ENCODE measurements at regions not wholly inside any gene's neighbourhood (a gene's known extent, or its start where the extent isn't known, plus 50 kb on each side); places are given as distances from the start of the nearest gene placed in this dataset.

GRCh38 chr11:24134879-24135589, 361.8 kb upstream of the LUZP2 start:
- Histone ChIP-seq H3K27ac (no peak overlapping the region), H3K4me3 (no peak overlapping the region), H3K4me1 (no peaks in the 10 kb centered on the region), H3K36me3 (no peaks in the 10 kb centered on the region), H3K9me3 (no peaks in the 10 kb centered on the region), H3K27me3 (no peaks in the 10 kb centered on the region)
- no peak for DNase-seq
- no peak for TF ChIP-seq CTCF (IDR thresholded peaks at IDR 0.05)
- intact Hi-C loops (cut with DNase I), result no loop called here

GRCh38 chr11:24142062-24142461, 354.8 kb upstream of the LUZP2 start:
- TF ChIP-seq CTCF (IDR thresholded peaks at IDR 0.05) (no peak), POLR2A (IDR thresholded peaks at IDR 0.05) (no peak)
- DNase-seq, result no peak
- intact Hi-C loops (cut with DNase I), result no loop called here
- Histone ChIP-seq H3K9me3 (no peaks in the 10 kb centered on the region), H3K36me3 (no peaks in the 10 kb centered on the region), H3K27me3 (no peaks in the 10 kb centered on the region), H3K27ac (no peak overlapping the region), H3K4me3 (no peak overlapping the region), H3K4me1 (no peaks in the 10 kb centered on the region)
- WGBS, 2 donors, result 83 to 87% methylated on average over 4 of the region's 4 CpGs

- WGBS, 2 donors, result 57 to 59% methylated on average over 5 of the region's 5 CpGs
- H3K9me3 ChIP-seq, result no peaks in the 10 kb centered on the region
- H3K4me3 ChIP-seq, result no peak overlapping the region
- H3K36me3 ChIP-seq, result no peaks in the 10 kb centered on the region
- no peaks in the 10 kb centered on the region for H3K27me3 ChIP-seq
- DNase-seq, result no peak
- TF ChIP-seq CTCF (IDR thresholded peaks at IDR 0.05) (no peak), POLR2A (IDR thresholded peaks at IDR 0.05) (no peak)
- H3K4me1 ChIP-seq, result no peaks in the 10 kb centered on the region
- intact Hi-C loops (cut with DNase I), result no loop called here
- H3K27ac ChIP-seq, result no peak overlapping the region
Measured at GRCh38 chr11:24145411-24145810, 351.4 kb upstream of the LUZP2 start.

- intact Hi-C loops (cut with DNase I), result no loop called here
- no peaks in the 10 kb centered on the region for H3K36me3 ChIP-seq
- H3K4me1 ChIP-seq, result no peaks in the 10 kb centered on the region
- H3K4me3 ChIP-seq, result no peak overlapping the region
- DNase-seq, result no peak
- no peak for TF ChIP-seq POLR2A (IDR thresholded peaks at IDR 0.05)
- TF ChIP-seq CTCF (IDR thresholded peaks at IDR 0.05), result no peak
- WGBS, 2 donors, result 84 to 87% methylated on average over 1 of the region's 1 CpG
- H3K27me3 ChIP-seq, result no peaks in the 10 kb centered on the region
- H3K9me3 ChIP-seq, result peaks cover 0 to 12% (median 0%) of the 10 kb centered on the region in 3 donors
- H3K27ac ChIP-seq, result no peak overlapping the region
Measured at GRCh38 chr11:24153337-24153736, 343.5 kb upstream of the LUZP2 start.

GRCh38 chr11:24155792-24156191, 341.1 kb upstream of the LUZP2 start:
- intact Hi-C loops (cut with DNase I), result no loop called here
- Histone ChIP-seq H3K9me3 (peaks cover 0 to 12% (median 0%) of the 10 kb centered on the region in 3 donors), H3K27ac (no peak overlapping the region), H3K4me1 (no peaks in the 10 kb centered on the region), H3K4me3 (no peak overlapping the region), H3K36me3 (no peaks in the 10 kb centered on the region), H3K27me3 (no peaks in the 10 kb centered on the region)
- TF ChIP-seq CTCF (IDR thresholded peaks at IDR 0.05) (no peak), POLR2A (IDR thresholded peaks at IDR 0.05) (no peak)
- WGBS, 2 donors, result 87 to 90% methylated on average over 3 to 4 of the region's 7 CpGs
- DNase-seq, result no peak

All from esophagus squamous epithelium (tissue), 5 donors.